ENCODE measurements at regions not wholly inside any gene's neighbourhood (a gene's known extent, or its start where the extent isn't known, plus 50 kb on each side); places are given as distances from the start of the nearest gene placed in this dataset.

DNA sequence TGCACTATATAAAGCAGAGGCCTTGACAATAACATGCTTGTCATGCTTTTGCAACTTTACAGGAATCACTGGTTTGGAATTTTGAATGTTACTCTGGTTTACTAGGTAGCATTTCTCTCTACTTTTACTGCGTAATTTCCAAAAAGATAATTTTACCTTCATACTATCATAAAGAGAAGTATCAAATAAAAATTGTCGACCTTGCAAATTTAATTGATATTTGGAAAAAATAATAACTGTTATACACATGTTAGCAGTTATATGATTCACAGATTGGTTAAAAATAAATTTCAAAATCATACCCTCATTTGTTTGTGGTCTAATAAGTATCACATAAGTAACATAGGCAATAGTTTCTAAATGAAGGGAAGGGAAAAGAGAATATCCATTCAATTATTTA is 228.5 kb upstream of the CACNA2D1 start:
- FAIRE-seq, result no peak
- dilution Hi-C loops (cut with MboI; ENCODE audit: extremely low pct_ligation_motif_present, low sequenced_read_pairs), result no loop called here
- CTCF ChIA-PET, result interaction anchor here (1.6 to 1.7 kb wide), 2 partner anchors 10 to 66 kb away, joined by 3 to 4 read pairs; no protein-coding TSS in a partner anchor

More for the DNA sequence above, 228.5 kb upstream of the CACNA2D1 start:
- no peak overlapping the region for H3K4me3 ChIP-seq (replicated peaks in 1 of 3; ENCODE audit: insufficient read depth in 1 of 3, low read depth in 1 of 3, low read length in 3 of 3)
- H3K9ac ChIP-seq (replicated peaks; ENCODE audit: extremely low read depth, insufficient read depth, low read length), result no peak overlapping the region
- H3K4me1 ChIP-seq (ENCODE audit: control insufficient read depth, extremely low read depth, insufficient read depth, low read length), result no peaks in the 10 kb centered on the region
- H3K9me3 ChIP-seq (replicated peaks; ENCODE audit: control insufficient read depth, insufficient read depth, low read length), result no peaks in the 10 kb centered on the region
- TF ChIP-seq, protein P1, sequence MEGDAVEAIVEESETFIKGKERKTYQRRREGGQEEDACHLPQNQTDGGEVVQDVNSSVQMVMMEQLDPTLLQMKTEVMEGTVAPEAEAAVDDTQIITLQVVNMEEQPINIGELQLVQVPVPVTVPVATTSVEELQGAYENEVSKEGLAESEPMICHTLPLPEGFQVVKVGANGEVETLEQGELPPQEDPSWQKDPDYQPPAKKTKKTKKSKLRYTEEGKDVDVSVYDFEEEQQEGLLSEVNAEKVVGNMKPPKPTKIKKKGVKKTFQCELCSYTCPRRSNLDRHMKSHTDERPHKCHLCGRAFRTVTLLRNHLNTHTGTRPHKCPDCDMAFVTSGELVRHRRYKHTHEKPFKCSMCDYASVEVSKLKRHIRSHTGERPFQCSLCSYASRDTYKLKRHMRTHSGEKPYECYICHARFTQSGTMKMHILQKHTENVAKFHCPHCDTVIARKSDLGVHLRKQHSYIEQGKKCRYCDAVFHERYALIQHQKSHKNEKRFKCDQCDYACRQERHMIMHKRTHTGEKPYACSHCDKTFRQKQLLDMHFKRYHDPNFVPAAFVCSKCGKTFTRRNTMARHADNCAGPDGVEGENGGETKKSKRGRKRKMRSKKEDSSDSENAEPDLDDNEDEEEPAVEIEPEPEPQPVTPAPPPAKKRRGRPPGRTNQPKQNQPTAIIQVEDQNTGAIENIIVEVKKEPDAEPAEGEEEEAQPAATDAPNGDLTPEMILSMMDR (IDR thresholded peaks at IDR 0.05; ENCODE audit: extremely low read depth in 1 of 2, insufficient read depth in 1 of 2, low read depth in 1 of 2, low read length in 2 of 2), result no peak
- no peak for TF ChIP-seq POLR2A (IDR thresholded peaks at IDR 0.05; ENCODE audit: low read depth, low read length)
- TF ChIP-seq EZH2 (IDR thresholded peaks at IDR 0.05; ENCODE audit: borderline replicate concordance, low read depth, low read length, severe bottlenecking), result no peak
- TF ChIP-seq GATA2 (IDR thresholded peaks at IDR 0.05; ENCODE audit: insufficient read depth, insufficient read length, low read depth, low read length), result no peak
- no peak for TF ChIP-seq MYC (IDR thresholded peaks at IDR 0.05; ENCODE audit: low read depth, low read length)
- TF ChIP-seq MAX (IDR thresholded peaks at IDR 0.05; ENCODE audit: insufficient read depth, insufficient read length), result no peak
- no peak for TF ChIP-seq FOS (IDR thresholded peaks at IDR 0.05; ENCODE audit: borderline replicate concordance, insufficient read depth, low read length)
- no peak for TF ChIP-seq POLR2AphosphoS5 (IDR thresholded peaks at IDR 0.05; ENCODE audit: insufficient read depth, low read depth, low read length)
- TF ChIP-seq JUN (IDR thresholded peaks at IDR 0.05; ENCODE audit: borderline replicate concordance, insufficient read depth, insufficient read length, low read depth), result no peak
- POLR2A ChIA-PET, result no interaction called here
- H3K27me3 ChIP-seq (ENCODE audit: control insufficient read depth in 2 of 2, insufficient read depth in 2 of 2, low read length in 2 of 2), result no peaks in the 10 kb centered on the region
- intact Hi-C loops (cut with micrococcal nuclease), result no loop called here
- H2AFZ ChIP-seq (ENCODE audit: low read depth, low read length), result no peak overlapping the region
- no peak overlapping the region for H3K27ac ChIP-seq (ENCODE audit: insufficient read depth, low read depth, low read length)
- no TSS peak for BruUV-seq (replicated peaks)
- H4K20me1 ChIP-seq (replicated peaks; ENCODE audit: control insufficient read depth, extremely low read depth, insufficient read depth, low read length), result no peaks in the 10 kb centered on the region
- no peak for DNase-seq (ENCODE audit: low read depth, low spot score)
- no peaks in the 10 kb centered on the region for H3K9me1 ChIP-seq (replicated peaks; ENCODE audit: control insufficient read depth, extremely low read depth, insufficient read depth, low read length)
- H3K79me2 ChIP-seq (ENCODE audit: control insufficient read depth, insufficient read depth, low read length), result no peaks in the 10 kb centered on the region
- H3K36me3 ChIP-seq (ENCODE audit: control insufficient read depth in 2 of 2, extremely low read depth in 1 of 2, insufficient read depth in 2 of 2, low read length in 2 of 2), result no peaks in the 10 kb centered on the region
- H3K4me2 ChIP-seq (ENCODE audit: insufficient read depth, low read length), result no peak overlapping the region
